NB4 (cell line): ENCODE measurements at regions not wholly inside any gene's neighbourhood (a gene's known extent, or its start where the extent isn't known, plus 50 kb on each side); places are given as distances from the start of the nearest gene placed in this dataset.

Experiments used
- DNase-seq: peaks from one replicate; pipeline ENCODE4 v3.0.0; 2010; ENCODE audit warnings: low read depth
- H3K4me3 ChIP-seq: one replicate; pipeline ENCODE4 v1.5.1; 2011; ENCODE audit warnings: mild to moderate bottlenecking, low read depth, low read length, moderate library complexity
- CTCF ChIP-seq: IDR thresholded peaks from one replicate; pipeline ENCODE4 v1.5.1; 2012; ENCODE audit warnings: low read depth, low read length
- MAX ChIP-seq: IDR thresholded peaks from 2 replicates; pipeline ENCODE4 v1.6.1; 2011; ENCODE audit warnings: low read depth, low read length
- MYC ChIP-seq: IDR thresholded peaks from 2 replicates; pipeline ENCODE4 v1.6.1; 2011; ENCODE audit warnings: low read depth, low read length
- POLR2A ChIP-seq: IDR thresholded peaks from 2 replicates; pipeline ENCODE4 v1.6.1; 2011; ENCODE audit warnings: mild to moderate bottlenecking; ENCODE audit not compliant: insufficient read length; ENCODE audit errors: extremely low read depth

GRCh38 chr1:81221564-81221963 is 579.2 kb upstream of the ADGRL2 start:
- TF ChIP-seq MYC: no peak
- no peak for TF ChIP-seq MAX
- no peak for TF ChIP-seq CTCF
- no peak for TF ChIP-seq POLR2A
- H3K4me3 ChIP-seq: no peak overlapping the region

GRCh38 chr1:81220614-81221071 is 580.1 kb upstream of the ADGRL2 start:
- no peak for DNase-seq
- H3K4me3 ChIP-seq: no peak overlapping the region
- no peak for TF ChIP-seq MAX
- TF ChIP-seq CTCF: no peak
- TF ChIP-seq POLR2A: no peak
- TF ChIP-seq MYC: no peak

More at GRCh38 chr1:81221564-81221963, 579.2 kb upstream of the ADGRL2 start:
- no peak for DNase-seq

GRCh38 chr1:81217058-81217457 is 583.7 kb upstream of the ADGRL2 start:
- TF ChIP-seq POLR2A: no peak
- TF ChIP-seq CTCF: no peak
- TF ChIP-seq MYC: no peak
- no peak for TF ChIP-seq MAX
- no peak overlapping the region for H3K4me3 ChIP-seq

GRCh38 chr1:81213279-81213678 is 587.5 kb upstream of the ADGRL2 start:
- no peak for TF ChIP-seq CTCF
- TF ChIP-seq POLR2A: no peak
- no peak for TF ChIP-seq MYC
- TF ChIP-seq MAX: no peak
- peak; percentile 26 for DNase-seq
- H3K4me3 ChIP-seq: no peak overlapping the region

More at GRCh38 chr1:81217058-81217457, 583.7 kb upstream of the ADGRL2 start:
- no peak for DNase-seq

- TF ChIP-seq MAX (no peak), POLR2A (no peak), MYC (no peak), CTCF (no peak)
- DNase-seq: no peak
- no peak overlapping the region for H3K4me3 ChIP-seq
Observed at GRCh38 chr1:81209461-81209860, 591.3 kb upstream of the ADGRL2 start.

- DNase-seq: peak; percentile 83
- TF ChIP-seq MYC (no peak), POLR2A (no peak), MAX (no peak), CTCF (no peak)
- H3K4me3 ChIP-seq: no peak overlapping the region
Observed at GRCh38 chr1:81208441-81208840, 592.3 kb upstream of the ADGRL2 start.
